Testis (tissue), 2 donors: ENCODE measurements at regions not wholly inside any gene's neighbourhood (a gene's known extent, or its start where the extent isn't known, plus 50 kb on each side); places are given as distances from the start of the nearest gene placed in this dataset.

ENCODE experiments used
- CTCF ChIP-seq, 3 experiments: fragments of 450-650 bp in 2 of 3; fragments of 200-600 bp in 1 of 3; sonication (generic) in 1 of 3; IDR thresholded peaks; one replicate each; pipeline ENCODE4 v1.5.1; 2016 to 2019; ENCODE audit warnings: antibody characterized with exemption in 3 of 3, mild to moderate bottlenecking in 2 of 3, moderate library complexity in 1 of 3
- POLR2A ChIP-seq: fragments of 450-650 bp; IDR thresholded peaks from one replicate; pipeline ENCODE4 v1.6.1; 2017; ENCODE audit warnings: antibody characterized with exemption, mild to moderate bottlenecking, moderate library complexity

GRCh38 chr2:215607766-215608165, 171.9 kb upstream of the FN1 start:
- TF ChIP-seq POLR2A (no peak), CTCF (IDR thresholded peaks at IDR 0.05) (no peak)
